Upper lobe of left lung (tissue), 6 donors: ENCODE measurements at regions not wholly inside any gene's neighbourhood (a gene's known extent, or its start where the extent isn't known, plus 50 kb on each side); places are given as distances from the start of the nearest gene placed in this dataset.

ENCODE experiments used
- ATAC-seq, 2 donors: fragments of 200-7000 bp; cut with Tn5 transposase; one replicate each; pipeline ENCODE4 v1.9.1; 2022; ENCODE audit warnings: mild to moderate bottlenecking in 2 of 2, moderate library complexity in 2 of 2; ENCODE audit not compliant: low FRiP score in 2 of 2
- DNase-seq, 2 donors: peaks; one replicate each; pipeline ENCODE4 v3.0.0-alpha.2; 2019 to 2020
- H3K27ac ChIP-seq, 4 donors: fragments of 200-600 bp; sonication (generic); one replicate each; pipeline ENCODE4 v1.5.1; 2016 to 2019
- H3K27me3 ChIP-seq, 4 donors: fragments of 200-600 bp; sonication (generic); one replicate each; pipeline ENCODE4 v1.5.1; 2017 to 2019
- H3K36me3 ChIP-seq, 4 donors: fragments of 200-600 bp; sonication (generic); one replicate each; pipeline ENCODE4 v1.5.1; 2016 to 2019
- H3K4me1 ChIP-seq, 4 donors: fragments of 200-600 bp; sonication (generic); one replicate each; pipeline ENCODE4 v1.5.1; 2018 to 2019
- H3K4me3 ChIP-seq, 4 donors: fragments of 200-600 bp; sonication (generic); one replicate each; pipeline ENCODE4 v1.5.1; 2017 to 2019; ENCODE audit warnings: mild to moderate bottlenecking in 2 of 4, moderate library complexity in 1 of 4
- H3K9me3 ChIP-seq, 4 donors: fragments of 200-600 bp; sonication (generic); one replicate each; pipeline ENCODE4 v1.5.1; 2018 to 2019
- CTCF ChIP-seq, 6 experiments: fragments of 450-650 bp in 4 of 6; fragments of 200-600 bp in 2 of 6; sonication (generic) in 2 of 6; IDR thresholded peaks; one replicate each; pipeline ENCODE4 v1.5.1; 2016 to 2019; ENCODE audit warnings: antibody characterized with exemption in 6 of 6
- EP300 ChIP-seq, 4 donors: sonication (generic); formaldehyde crosslinking; IDR thresholded peaks; one replicate each; pipeline ENCODE4 v1.5.1; 2017; ENCODE audit warnings: antibody characterized with exemption in 4 of 4, control low read depth in 2 of 4
- POLR2A ChIP-seq, 4 donors: fragments of 450-650 bp; IDR thresholded peaks; one replicate each; pipeline ENCODE4 v1.5.1; 2016 to 2017; ENCODE audit warnings: antibody characterized with exemption in 4 of 4, mild to moderate bottlenecking in 2 of 4
- POLR2AphosphoS5 ChIP-seq, 2 donors: sonication (generic); formaldehyde crosslinking; IDR thresholded peaks; one replicate each; pipeline ENCODE4 v1.5.1; 2017; ENCODE audit warnings: antibody characterized with exemption in 2 of 2
- WGBS, 2 donors: methylation state at CpG; one replicate each; pipeline ENCODE4 v1.1.5; 2017 to 2018; 5-methylcytosine and 5-hydroxymethylcytosine counted together
- donor health status: DM: no; HTN: no; CAD: no; lungs with moderate emphysema.
- donor health status: DM: no; HTN: yes; CAD: no; lungs with severe emphysema.

- Histone ChIP-seq H3K36me3 (no peaks in the 10 kb centered on the region), H3K4me3 (peak overlapping the region in 1 of 4 donors; percentile 70), H3K27me3 (no peaks in the 10 kb centered on the region), H3K9me3 (no peaks in the 10 kb centered on the region), H3K4me1 (peaks cover 0 to 14% (median 8%) of the 10 kb centered on the region in 4 donors), H3K27ac (no peak overlapping the region)
- ATAC-seq (no peak), DNase-seq (no peak)
- 64 to 65% methylated on average over 9 of the region's 9 CpGs for WGBS, 2 donors
- TF ChIP-seq EP300 (IDR thresholded peaks at IDR 0.05), result no peak
- TF ChIP-seq CTCF (IDR thresholded peaks at IDR 0.05), result no peak
- no peak for TF ChIP-seq POLR2A (IDR thresholded peaks at IDR 0.05)
- TF ChIP-seq POLR2AphosphoS5 (IDR thresholded peaks at IDR 0.05), result no peak
Observed at GRCh38 chr6:27176096-27176495, 71.4 kb upstream of the PRSS16 start.

- H3K4me3 ChIP-seq, result peak overlapping the region; percentile 70 to 94 (median 89)
- H3K9me3 ChIP-seq, result no peaks in the 10 kb centered on the region
- TF ChIP-seq POLR2A (IDR thresholded peaks at IDR 0.05) (no peak), EP300 (IDR thresholded peaks at IDR 0.05) (no peak), CTCF (IDR thresholded peaks at IDR 0.05) (no peak), POLR2AphosphoS5 (IDR thresholded peaks at IDR 0.05) (no peak)
- ATAC-seq, result peak; percentile 88 to 89
- WGBS, 2 donors, result 9 to 11% methylated on average over 38 of the region's 38 CpGs
- peak overlapping the region; percentile 48 to 92 (median 84) for H3K27ac ChIP-seq
- H3K4me1 ChIP-seq, result peaks cover 0 to 14% (median 8%) of the 10 kb centered on the region in 4 donors
- no peaks in the 10 kb centered on the region for H3K36me3 ChIP-seq
- DNase-seq, result peak in 1 of 2 donors; percentile 55
- no peaks in the 10 kb centered on the region for H3K27me3 ChIP-seq
Observed at GRCh38 chr6:27176523-27177484, 70.7 kb upstream of the PRSS16 start.

GRCh38 chr6:27177485-27178406, 69.8 kb upstream of the PRSS16 start:
- DNase-seq, result peak; percentile 85 to 90
- peak overlapping the region; percentile 70 to 94 (median 89) for H3K4me3 ChIP-seq
- peak; percentile 90 to 93 for ATAC-seq
- H3K9me3 ChIP-seq, result no peaks in the 10 kb centered on the region
- 0 to 1% methylated on average over 26 of the region's 39 CpGs for WGBS, 2 donors
- TF ChIP-seq POLR2A (IDR thresholded peaks at IDR 0.05) (peak in 1 of 4 donors; percentile 57), POLR2AphosphoS5 (IDR thresholded peaks at IDR 0.05) (peak; percentile 5 to 15), CTCF (IDR thresholded peaks at IDR 0.05) (peak in 5 of 6 experiments; percentile 14 to 52 (median 39)), EP300 (IDR thresholded peaks at IDR 0.05) (no peak)
- H3K4me1 ChIP-seq, result peaks cover 0 to 14% (median 8%) of the 10 kb centered on the region in 4 donors
- no peaks in the 10 kb centered on the region for H3K27me3 ChIP-seq
- peak overlapping the region; percentile 48 to 92 (median 84) for H3K27ac ChIP-seq
- H3K36me3 ChIP-seq, result no peaks in the 10 kb centered on the region

GRCh38 chr6:27178407-27178730, 69.1 kb upstream of the PRSS16 start:
- peaks cover 0 to 14% (median 8%) of the 10 kb centered on the region in 4 donors for H3K4me1 ChIP-seq
- H3K27me3 ChIP-seq, result no peaks in the 10 kb centered on the region
- peak overlapping the region; percentile 70 to 94 (median 89) for H3K4me3 ChIP-seq
- TF ChIP-seq CTCF (IDR thresholded peaks at IDR 0.05) (no peak), POLR2AphosphoS5 (IDR thresholded peaks at IDR 0.05) (no peak), POLR2A (IDR thresholded peaks at IDR 0.05) (no peak), EP300 (IDR thresholded peaks at IDR 0.05) (no peak)
- no peaks in the 10 kb centered on the region for H3K36me3 ChIP-seq
- no peak for DNase-seq
- peak overlapping the region; percentile 48 to 92 (median 84) for H3K27ac ChIP-seq
- no peaks in the 10 kb centered on the region for H3K9me3 ChIP-seq
- peak in 1 of 2 donors; percentile 44 for ATAC-seq
- WGBS, 2 donors, result 8 to 16% methylated on average over 7 to 21 of the region's 21 CpGs
